GM18861 (cell line): ENCODE measurements at regions not wholly inside any gene's neighbourhood (a gene's known extent, or its start where the extent isn't known, plus 50 kb on each side); places are given as distances from the start of the nearest gene placed in this dataset.
"Not testable (repeated sequence)": the region's sequence is repeated elsewhere in the genome, so short reads cannot be mapped to it uniquely, and the experiment has no call there.

Experiments
- ATAC-seq: cut with Tn5 transposase; IDR thresholded peaks from one replicate; pipeline ENCODE4 v1.9.1; 2021; ENCODE audit not compliant: unreplicated experiment

DNA sequence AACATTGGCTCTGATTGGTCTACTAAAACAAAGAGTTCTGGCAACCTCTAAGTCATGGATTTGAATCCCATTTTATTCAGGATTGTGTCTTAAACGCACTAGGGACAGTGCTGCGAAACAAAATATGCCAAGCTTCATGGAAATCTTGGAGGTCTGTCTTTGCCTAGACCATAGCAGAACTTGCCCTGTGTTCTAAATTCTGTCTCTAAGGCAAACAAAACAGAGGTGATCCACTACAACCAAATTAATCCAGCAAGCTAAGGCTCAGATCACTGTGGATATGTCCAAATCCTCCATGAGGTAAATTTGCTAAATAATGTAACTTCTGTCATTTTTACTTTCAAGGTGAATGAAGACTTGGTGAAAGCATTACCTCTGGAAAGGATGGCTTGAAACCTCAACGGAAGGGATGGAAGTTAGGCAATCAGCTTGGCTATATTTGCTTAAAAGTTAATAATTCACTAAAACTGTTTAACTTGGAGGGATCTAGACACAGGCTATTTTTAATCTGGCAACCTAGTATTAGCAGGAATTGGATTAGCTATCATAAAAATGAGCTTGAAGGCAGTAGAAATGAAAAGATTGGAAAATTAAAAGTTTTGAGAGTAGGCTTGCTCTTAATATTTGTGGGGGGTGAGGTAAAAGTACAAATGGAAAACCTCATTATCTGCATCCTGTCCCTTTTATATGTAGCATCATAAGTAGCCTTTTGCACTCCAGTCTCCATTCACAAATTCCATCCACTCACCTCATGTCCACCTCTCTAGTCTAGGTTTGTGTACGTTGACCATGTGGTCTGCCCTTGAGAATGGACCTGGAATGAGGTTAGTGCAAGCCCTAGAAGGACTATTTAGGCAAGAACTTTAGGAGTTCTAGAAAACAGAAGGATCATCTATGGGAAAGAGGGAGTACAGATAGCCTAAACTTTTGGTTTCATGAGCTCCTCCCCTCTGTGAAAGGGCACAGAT, 176.2 kb downstream of the SMC2 start:
- ATAC-seq = no peak

DNA sequence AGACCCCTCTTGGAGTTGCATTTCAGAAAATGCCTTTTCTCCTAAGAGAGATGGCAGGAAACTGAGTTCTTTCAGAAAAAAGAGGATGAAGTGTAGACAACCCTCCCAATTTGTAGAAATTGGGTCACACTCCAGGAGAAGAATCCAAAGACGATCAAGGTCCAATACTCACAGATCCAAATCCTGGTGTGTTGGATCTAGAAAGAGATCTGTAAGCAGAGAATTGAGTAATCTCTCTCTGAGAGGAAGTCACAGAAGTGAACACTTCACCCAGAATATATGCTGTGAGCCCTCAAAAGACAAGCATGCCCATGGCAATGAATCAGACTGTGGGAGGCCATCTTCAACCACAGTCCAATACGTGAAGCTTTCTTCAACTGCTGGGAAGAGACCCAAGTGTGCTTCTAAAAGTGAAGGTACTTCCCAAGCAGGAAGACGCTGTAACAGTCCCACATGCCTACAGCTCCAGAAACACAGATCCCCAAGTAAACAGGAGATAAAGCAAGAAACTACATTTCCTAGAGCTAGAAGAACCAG, 182.7 kb downstream of the SMC2 start:
- ATAC-seq = no peak

DNA sequence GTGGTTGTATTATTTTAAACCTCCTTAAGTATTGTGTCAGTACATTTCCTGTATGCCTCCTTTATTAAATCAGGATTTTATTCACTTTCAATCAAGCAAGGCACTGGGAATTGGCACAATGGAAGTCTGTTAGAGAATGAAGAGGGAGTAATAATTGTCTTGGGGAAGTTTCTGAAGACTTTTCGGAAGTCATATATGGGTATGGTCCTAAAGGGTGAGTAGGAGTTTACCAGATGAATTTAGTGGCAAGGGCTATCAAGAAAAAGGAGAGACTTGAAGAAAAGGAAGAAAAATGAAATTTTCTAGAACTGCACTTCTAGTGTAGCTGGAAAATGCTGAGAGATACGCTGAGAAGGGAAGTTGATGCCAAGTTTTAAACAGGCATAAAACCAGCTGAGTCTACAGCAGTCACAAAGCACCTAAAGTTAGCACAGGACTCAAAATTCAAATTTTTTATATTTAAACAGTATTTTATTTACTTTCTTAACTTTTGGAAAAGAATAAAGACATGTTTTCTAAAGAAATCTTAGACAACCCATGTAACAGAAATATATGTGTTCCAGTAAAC, 184.9 kb downstream of the SMC2 start:
- no peak for ATAC-seq

DNA sequence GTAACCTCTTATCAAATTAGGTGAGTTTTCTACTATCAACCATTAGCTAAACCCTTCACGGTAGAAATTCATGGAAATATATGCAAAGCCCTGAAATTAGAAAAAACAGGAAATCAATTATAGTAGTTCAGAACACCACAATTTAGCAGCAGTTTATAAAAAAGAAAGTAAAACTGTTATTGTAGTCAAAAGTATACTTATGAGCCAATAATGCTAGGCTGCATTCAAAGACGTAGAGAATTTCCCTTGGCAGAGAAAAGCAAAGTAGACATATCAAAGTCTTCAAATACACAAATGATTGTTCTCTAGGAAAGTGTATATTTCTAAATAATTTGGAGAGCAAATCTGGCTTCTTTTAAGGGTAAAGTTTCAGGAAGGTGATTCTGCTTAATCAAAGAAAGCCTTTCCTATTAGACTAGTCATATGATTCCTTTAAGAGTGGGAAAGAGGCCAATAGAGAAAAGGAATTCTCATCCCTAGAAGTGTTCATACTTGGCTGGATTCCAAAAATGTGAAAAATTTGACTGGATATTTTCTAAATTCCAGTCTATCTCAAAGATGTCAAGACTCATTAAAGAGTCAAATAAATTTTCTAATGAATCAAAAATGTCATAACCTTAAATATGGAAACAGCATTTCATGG, 185.5 kb downstream of the SMC2 start:
- ATAC-seq = no peak

DNA sequence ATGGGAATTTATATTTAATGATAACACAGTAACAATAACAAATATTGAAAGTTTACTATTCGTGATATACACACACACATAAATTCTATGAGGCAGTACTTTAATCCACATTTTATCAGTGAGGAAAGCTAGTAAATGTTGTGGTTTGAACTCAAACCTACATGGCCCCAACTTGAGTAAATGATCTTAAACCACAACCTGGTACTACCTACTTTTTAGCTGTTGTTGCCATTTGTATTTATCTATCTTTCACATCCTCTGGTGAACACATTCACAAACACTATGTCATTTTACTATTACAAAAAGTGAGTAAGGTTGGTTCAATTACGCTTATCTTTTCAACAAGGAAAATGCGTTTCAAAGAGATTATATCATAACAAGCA, 186.1 kb downstream of the SMC2 start:
- no peak for ATAC-seq

DNA sequence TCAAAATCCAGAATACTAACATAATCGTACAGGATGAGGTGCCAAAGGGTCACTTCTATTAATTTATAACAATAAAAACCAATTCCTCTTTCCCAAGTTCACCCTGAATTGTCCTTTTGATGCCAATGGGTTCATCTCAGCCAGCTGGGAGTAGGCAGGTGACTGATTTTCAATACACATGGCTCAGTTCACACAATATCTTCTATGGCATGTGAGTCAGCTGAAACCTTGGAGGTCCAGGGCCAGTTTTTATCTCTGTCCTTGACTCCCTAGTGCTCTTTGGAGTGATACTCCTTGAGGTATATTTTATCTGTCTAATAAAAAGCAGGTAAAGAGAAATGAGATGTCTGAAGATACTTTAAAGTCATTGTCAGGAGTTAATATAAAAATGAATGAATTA, 186.6 kb downstream of the SMC2 start:
- ATAC-seq = no peak

DNA sequence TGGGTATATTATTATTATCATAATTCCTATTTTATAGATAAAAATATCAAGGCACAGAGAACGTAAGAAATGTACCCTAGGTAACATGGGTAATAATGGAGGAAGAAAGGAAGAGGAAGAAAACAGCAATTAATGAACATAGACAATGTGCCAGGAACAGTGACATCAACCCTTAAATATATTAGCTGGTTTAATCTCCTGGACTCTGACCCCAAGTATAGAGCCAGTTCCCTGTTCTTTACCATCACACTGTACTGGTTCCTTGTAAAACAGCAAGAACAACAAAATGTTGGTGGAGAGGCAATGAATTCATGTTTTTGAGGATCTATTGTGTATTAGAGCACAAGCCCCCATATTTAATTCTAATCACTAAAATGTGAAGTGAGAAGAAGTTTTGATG, 192.1 kb downstream of the SMC2 start:
- ATAC-seq = no peak

DNA sequence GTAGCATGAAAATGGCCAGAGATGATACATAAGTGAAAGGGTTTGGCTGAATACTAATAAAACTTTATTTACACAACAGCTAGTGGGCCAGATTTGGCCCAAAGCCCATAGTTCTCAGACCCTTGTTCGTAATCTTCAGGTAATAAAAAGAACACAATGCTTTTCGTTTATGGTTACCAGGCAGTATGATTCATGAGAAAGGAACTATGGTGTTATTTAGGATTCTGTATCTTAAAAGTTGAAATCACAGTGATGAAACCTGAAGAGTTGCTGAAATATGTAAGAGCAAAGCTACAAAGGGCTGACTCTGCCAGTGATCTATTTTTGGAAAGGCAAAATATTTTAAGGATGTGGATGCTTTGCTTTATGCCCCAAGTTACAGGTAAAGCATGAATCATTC, 192.7 kb downstream of the SMC2 start:
- ATAC-seq = no peak

DNA sequence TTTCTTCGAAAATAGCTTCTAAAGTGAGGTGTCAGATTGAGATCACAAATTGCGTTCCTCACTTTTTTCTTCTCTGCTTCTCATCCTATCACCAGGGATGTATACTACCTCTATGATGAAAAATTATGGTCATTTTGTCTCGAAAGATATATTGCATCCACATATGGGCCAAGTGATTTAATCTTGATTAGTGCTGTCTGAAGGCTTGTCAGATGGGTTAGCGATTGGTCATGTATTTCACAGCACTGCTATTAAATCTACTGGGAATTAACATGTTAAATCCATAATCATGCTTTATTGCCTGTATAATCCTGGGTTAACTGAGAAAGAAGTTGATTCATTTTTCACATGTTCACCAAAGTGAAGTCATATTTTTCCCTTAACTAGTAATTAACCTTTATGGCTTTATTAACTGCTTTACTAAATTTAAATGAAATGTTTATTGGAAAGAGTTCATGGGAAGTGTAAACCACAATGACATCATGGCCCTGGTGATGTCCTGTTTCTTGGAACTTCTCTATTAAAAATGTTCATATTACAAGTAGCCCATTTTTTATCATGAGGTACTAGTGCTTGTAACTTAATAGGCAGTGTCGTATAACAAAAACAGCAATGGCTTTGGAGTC, 193.3 kb downstream of the SMC2 start:
- ATAC-seq = no peak

DNA sequence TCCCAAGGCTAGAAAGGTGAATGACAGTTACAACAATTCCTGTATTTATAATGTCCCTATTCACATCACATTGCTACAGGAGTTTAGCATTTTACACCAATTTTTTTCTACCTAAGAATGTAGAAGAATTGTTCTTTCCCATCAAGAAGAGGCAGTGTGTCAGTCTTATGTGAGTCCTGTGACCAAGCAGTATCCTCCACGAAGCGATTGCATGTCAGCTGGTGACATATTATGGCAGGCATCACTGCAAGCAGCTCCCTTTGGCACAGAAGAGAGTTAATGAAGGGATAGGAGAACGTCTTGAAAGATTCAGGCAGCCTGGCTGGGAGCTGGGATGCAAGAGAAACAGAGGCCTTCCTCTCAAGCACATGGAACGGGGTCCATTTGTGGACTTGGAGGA, 199.8 kb downstream of the SMC2 start:
- no peak for ATAC-seq

DNA sequence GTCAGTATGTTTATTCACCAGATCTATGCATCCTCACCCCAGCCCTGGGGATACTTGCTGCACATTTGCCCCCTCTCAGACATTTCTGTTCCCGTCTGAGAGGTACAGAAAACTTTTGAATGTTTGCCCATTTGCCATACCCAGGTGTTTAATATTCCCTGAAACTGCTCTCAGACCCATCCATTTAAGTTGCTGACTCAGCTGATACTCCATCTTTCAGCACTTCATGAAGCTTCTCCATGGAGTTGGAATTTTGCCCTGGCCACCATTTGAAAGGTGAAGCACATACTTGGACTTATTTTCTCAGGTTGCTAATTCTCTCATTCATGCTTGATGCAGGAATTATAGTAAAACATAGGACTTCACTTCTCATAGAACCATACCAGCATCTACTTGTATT, 203.9 kb upstream of the OR13F1 start:
- no peak for ATAC-seq

DNA sequence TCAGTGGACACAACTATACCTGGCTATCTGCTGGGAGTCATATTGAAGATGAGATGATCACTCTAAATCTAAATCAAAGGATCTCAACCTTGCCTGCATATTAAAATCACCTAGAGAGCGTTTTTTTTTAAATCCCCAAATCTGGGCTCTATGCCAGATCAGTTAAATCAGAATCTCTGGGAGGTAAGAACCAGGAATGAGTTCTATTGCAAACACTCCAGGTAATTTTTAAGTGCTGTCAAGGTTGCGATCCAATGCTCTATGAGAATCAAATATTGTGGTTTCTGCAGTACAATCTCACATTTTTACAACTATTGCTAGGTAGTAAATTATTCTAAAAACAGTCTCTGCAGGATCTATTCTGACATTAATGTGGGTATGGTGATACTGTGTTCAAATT, 202.3 kb upstream of the OR13F1 start:
- no peak for ATAC-seq

DNA sequence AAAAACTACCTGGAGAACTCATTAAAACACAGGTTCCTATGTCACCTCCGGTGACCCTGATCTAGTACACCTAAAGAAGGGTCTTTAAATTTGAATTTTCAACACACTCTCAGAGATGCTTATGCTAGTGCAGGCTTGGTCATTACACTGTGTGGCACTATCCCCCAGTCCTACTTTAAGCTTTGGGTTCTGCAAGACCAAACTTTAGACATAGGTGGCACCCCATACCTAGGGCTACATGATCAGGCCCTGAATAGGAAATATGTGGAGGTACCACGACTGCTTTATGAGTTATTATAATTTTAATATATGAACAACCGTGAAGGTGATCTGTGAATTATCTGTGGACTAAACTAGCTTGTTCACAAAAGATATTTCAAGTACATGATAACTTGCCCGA, 201.3 kb upstream of the OR13F1 start:
- no peak for ATAC-seq

DNA sequence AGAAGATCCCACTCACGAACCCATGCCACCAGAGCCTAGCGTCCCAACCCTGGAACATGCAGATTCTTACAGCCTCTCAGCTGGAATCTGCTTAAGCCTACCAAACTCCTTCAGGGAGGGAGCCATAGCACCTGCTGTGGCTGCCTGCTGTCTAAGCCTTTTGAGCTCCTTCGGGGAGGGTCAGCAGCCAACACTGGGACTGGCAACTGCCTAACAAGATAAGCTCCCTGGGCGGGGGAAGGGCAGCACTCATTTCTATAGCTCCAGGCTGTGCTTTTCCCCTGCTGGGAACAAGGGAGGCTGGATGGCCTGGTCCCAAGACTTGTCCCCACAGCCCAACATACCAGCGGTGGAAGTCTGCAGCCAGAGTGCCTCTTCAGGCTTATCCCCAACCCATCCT, 199.1 kb upstream of the OR13F1 start:
- ATAC-seq = no peak

DNA sequence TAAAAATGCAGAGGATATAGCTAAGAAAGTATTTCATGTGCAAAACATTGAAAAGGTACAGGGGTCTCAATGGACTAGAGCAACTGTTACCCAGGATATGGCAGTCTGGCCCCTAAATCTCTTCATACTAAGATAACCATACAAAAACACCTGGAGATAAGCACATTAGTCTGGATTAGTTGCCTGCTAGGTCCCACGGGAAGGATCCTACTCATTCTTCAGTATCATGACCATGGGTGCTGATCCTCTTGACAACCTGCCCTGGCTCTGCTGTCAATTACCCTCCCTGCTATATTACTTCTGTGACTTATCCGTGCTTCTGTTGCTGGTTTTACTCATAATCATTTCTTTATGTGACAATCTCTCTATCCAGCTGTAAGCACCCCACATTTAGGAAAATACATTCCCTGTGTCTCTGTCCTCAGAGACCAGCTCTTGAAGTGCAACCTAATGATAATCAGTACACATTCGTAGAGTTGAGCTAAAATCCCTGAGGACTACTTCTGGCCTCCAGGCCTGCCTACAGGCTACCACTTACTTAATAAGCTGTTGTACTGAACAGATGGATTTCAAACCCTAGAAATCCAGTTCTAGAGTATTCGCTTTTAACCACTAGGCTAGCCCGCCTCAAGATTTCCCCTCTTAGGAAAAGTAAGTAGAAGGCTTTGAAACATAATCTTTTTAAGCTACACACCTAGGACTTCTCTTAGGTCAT, 190.5 kb upstream of the OR13F1 start:
- ATAC-seq = no peak

DNA sequence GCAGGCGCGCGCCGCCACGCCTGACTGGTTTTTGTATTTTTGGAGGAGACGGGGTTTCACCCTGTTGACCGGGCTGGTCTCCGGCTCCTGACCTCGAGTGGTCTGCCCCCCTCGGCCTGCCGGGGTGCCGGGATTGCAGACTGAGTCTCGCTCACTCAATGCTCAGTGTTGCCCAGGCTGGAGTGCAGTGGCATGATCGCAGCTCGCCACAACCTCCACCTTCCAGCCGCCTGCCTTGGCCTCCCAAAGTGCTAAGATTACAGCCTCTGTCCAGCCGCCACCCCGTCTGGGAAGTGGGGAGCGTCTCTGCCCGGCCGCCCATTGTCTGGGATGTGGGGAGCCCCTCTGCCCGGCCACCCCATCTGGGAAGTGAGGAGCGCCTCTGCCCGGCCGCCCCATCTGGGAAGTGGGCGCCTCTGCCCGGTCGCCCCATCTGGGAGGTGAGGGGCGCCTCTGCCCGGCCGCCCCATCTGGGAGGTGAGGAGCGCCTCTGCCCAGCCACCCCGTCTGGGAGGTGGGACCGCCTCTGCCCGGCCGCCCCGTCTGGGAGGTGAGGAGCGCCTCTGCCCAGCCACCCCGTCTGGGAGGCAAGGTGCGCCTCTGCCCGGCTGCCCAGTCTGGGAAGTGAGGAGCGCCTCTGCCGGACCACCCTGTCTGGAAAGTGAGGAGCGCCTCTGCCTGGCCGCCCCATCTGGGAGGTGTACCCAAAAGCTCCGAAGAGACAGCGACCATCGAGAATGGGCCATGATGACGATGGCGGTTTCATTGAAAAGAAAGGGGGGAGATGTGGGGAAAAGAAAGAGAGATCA, 187.7 kb upstream of the OR13F1 start:
- not testable (repeated sequence) for ATAC-seq

DNA sequence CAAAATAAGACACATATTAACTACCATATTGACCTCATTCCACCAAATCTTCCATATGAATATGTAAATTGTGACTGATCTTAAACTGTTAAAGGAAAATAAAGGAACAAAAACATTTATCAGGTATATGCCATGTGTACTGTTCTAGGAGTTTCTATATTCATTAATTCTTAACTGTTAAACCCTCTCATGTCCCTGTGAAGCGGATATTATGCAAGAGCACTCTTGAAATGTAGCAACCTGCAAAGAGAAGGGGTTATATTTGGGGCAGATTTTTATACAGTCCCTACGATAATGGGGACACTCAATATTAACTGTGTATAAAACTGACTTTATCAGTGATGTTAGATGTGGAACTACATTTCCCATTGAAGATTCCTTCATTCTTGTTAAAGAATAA, 184.9 kb upstream of the OR13F1 start:
- ATAC-seq = no peak

DNA sequence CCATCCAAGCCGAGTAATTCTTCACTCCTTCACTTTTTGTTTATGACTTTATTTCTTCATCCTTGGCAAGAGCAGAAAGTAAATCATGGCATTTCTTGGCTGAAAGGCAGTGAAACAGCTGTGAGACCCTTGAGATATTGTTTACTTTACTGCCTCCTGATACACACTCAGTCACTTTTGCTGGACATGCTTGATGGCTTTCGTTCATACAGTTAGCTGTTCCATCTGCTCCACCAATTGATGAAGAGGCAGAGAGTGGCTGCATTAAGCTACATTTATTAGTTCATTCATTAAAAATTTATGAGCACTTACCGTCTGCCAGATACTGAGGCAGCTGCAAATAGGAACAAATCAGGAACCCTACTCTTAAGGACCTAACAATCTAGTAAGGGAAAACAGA, 184.4 kb upstream of the OR13F1 start:
- ATAC-seq = no peak

DNA sequence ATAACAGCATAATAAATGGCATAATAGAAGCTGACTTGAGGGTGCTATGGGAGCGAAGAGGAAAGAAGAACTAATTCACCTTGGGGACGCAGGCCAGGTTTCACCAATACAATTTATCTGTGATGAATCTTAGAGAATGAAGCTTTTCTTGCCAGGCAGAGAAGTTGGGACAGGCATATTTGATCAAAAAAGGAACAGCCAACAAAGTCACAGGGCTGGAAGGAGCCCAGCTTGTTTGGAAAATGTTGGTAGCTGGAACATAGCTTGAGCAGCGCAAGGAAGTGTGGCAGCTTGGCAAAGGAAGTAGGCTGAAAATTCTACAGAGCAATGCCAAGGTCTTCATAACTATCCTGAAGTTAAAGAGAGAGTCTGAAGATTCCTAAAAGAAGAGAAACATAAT, 181.5 kb upstream of the OR13F1 start:
- no peak for ATAC-seq
